ENCODE measurements at regions not wholly inside any gene's neighbourhood (a gene's known extent, or its start where the extent isn't known, plus 50 kb on each side); places are given as distances from the start of the nearest gene placed in this dataset.

DNA sequence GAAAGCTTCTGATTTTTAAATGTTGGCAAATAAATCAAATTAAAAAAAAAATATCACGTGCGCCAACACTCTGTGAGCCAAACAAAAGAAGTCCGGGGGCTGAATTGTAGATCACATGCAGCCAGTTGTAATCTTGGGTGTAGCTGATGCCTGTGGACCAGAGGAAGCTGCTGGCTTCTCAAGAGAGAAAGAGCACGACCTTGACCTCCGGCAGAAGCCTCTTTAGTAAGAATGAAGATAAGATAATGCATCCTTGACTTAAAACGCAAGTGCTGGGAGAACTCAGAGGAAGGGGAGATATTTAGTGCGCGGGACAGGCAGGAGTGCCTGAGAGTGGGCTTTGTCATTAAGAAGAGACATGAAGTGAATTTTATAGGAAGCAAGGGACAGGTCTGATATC, 162.8 kb upstream of the TBX3 start:
- TF ChIP-seq, protein P1, sequence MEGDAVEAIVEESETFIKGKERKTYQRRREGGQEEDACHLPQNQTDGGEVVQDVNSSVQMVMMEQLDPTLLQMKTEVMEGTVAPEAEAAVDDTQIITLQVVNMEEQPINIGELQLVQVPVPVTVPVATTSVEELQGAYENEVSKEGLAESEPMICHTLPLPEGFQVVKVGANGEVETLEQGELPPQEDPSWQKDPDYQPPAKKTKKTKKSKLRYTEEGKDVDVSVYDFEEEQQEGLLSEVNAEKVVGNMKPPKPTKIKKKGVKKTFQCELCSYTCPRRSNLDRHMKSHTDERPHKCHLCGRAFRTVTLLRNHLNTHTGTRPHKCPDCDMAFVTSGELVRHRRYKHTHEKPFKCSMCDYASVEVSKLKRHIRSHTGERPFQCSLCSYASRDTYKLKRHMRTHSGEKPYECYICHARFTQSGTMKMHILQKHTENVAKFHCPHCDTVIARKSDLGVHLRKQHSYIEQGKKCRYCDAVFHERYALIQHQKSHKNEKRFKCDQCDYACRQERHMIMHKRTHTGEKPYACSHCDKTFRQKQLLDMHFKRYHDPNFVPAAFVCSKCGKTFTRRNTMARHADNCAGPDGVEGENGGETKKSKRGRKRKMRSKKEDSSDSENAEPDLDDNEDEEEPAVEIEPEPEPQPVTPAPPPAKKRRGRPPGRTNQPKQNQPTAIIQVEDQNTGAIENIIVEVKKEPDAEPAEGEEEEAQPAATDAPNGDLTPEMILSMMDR (IDR thresholded peaks at IDR 0.05), result no peak
- TF ChIP-seq POLR2A (IDR thresholded peaks at IDR 0.05), result no peak
